ENCODE measurements at regions not wholly inside any gene's neighbourhood (a gene's known extent, or its start where the extent isn't known, plus 50 kb on each side); places are given as distances from the start of the nearest gene placed in this dataset.

GRCh38 chr10:107341281-107341680 is 176.8 kb upstream of the SORCS1 start:
- intact Hi-C loops (cut with DNase I) = no loop called here
- TF ChIP-seq, protein P1, sequence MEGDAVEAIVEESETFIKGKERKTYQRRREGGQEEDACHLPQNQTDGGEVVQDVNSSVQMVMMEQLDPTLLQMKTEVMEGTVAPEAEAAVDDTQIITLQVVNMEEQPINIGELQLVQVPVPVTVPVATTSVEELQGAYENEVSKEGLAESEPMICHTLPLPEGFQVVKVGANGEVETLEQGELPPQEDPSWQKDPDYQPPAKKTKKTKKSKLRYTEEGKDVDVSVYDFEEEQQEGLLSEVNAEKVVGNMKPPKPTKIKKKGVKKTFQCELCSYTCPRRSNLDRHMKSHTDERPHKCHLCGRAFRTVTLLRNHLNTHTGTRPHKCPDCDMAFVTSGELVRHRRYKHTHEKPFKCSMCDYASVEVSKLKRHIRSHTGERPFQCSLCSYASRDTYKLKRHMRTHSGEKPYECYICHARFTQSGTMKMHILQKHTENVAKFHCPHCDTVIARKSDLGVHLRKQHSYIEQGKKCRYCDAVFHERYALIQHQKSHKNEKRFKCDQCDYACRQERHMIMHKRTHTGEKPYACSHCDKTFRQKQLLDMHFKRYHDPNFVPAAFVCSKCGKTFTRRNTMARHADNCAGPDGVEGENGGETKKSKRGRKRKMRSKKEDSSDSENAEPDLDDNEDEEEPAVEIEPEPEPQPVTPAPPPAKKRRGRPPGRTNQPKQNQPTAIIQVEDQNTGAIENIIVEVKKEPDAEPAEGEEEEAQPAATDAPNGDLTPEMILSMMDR (IDR thresholded peaks at IDR 0.05; ENCODE audit: borderline replicate concordance, extremely low read depth, insufficient read depth) = no peak
- H3K27me3 ChIP-seq (ENCODE audit: control insufficient read depth, insufficient read depth, low read length) = no peaks in the 10 kb centered on the region
- H3K9me3 ChIP-seq (ENCODE audit: control insufficient read depth in 2 of 3, insufficient read depth in 1 of 3, low read length in 3 of 3) = no peaks in the 10 kb centered on the region
- no peaks in the 10 kb centered on the region for H3K36me3 ChIP-seq (ENCODE audit: control insufficient read depth in 2 of 3, insufficient read depth in 3 of 3, low read length in 3 of 3)
- H3K27ac ChIP-seq (ENCODE audit: low read depth in 2 of 2, low read length in 2 of 2) = no peak overlapping the region
- H3K4me1 ChIP-seq (ENCODE audit: control insufficient read depth in 2 of 3, insufficient read depth in 2 of 3, low read depth in 1 of 3, low read length in 3 of 3) = no peaks in the 10 kb centered on the region
- no peak overlapping the region for H3K4me3 ChIP-seq (ENCODE audit: low read length in 3 of 3)
- FAIRE-seq = no peak
- H3K9ac ChIP-seq (ENCODE audit: low read length in 3 of 3) = no peak overlapping the region
- no peak for DNase-seq

DNA sequence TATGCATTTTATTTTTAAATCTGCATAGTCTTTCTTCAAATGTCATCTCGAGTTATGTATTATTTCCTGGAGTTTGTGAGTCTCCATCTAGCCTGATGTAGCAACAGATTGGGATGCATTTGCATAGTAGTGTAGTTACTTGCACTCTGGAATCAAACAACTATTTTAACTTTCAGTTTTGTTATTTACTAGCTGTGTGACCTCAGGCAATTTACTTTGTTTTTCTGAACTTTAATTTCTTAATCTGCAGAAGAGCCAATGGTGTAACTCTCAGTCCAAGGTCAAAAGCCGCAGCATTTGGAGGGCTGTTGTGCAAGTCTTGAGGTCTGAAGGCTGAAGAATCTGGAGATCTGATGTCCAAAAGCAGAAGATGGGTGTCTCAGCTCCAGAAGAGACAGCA is 175.8 kb upstream of the SORCS1 start:
- no peaks in the 10 kb centered on the region for H3K27me3 ChIP-seq (ENCODE audit: control insufficient read depth, insufficient read depth, low read length)
- no peak overlapping the region for H3K27ac ChIP-seq (ENCODE audit: low read depth in 2 of 2, low read length in 2 of 2)
- TF ChIP-seq, protein P1 (IDR thresholded peaks at IDR 0.05; ENCODE audit: borderline replicate concordance, extremely low read depth, insufficient read depth) = no peak
- H3K9me3 ChIP-seq (ENCODE audit: control insufficient read depth in 2 of 3, insufficient read depth in 1 of 3, low read length in 3 of 3) = no peaks in the 10 kb centered on the region
- no peak overlapping the region for H3K4me3 ChIP-seq (ENCODE audit: low read length in 3 of 3)
- no peak overlapping the region for H3K9ac ChIP-seq (ENCODE audit: low read length in 3 of 3)
- DNase-seq (peak in 2 of 5 donors; percentile 8 to 42), FAIRE-seq (no peak)
- H3K4me1 ChIP-seq (ENCODE audit: control insufficient read depth in 2 of 3, insufficient read depth in 2 of 3, low read depth in 1 of 3, low read length in 3 of 3) = no peaks in the 10 kb centered on the region
- intact Hi-C loops (cut with DNase I) = no loop called here
- no peaks in the 10 kb centered on the region for H3K36me3 ChIP-seq (ENCODE audit: control insufficient read depth in 2 of 3, insufficient read depth in 3 of 3, low read length in 3 of 3)

- Histone ChIP-seq H3K4me1 (ENCODE audit: control insufficient read depth in 2 of 3, insufficient read depth in 2 of 3, low read depth in 1 of 3, low read length in 3 of 3) (no peaks in the 10 kb centered on the region), H3K27me3 (ENCODE audit: control insufficient read depth, insufficient read depth, low read length) (no peaks in the 10 kb centered on the region), H3K4me3 (ENCODE audit: low read length in 3 of 3) (no peak overlapping the region), H3K27ac (ENCODE audit: low read depth in 2 of 2, low read length in 2 of 2) (no peak overlapping the region), H3K36me3 (ENCODE audit: control insufficient read depth in 2 of 3, insufficient read depth in 3 of 3, low read length in 3 of 3) (no peaks in the 10 kb centered on the region), H3K9ac (ENCODE audit: low read length in 3 of 3) (no peak overlapping the region), H3K9me3 (ENCODE audit: control insufficient read depth in 2 of 3, insufficient read depth in 1 of 3, low read length in 3 of 3) (no peaks in the 10 kb centered on the region)
- FAIRE-seq (no peak), DNase-seq (no peak)
- TF ChIP-seq, protein P1 (IDR thresholded peaks at IDR 0.05; ENCODE audit: borderline replicate concordance, extremely low read depth, insufficient read depth) = no peak
- intact Hi-C loops (cut with DNase I) = no loop called here
These were observed 171.6 kb upstream of the SORCS1 start for GRCh38 chr10:107336061-107336460.

DNA sequence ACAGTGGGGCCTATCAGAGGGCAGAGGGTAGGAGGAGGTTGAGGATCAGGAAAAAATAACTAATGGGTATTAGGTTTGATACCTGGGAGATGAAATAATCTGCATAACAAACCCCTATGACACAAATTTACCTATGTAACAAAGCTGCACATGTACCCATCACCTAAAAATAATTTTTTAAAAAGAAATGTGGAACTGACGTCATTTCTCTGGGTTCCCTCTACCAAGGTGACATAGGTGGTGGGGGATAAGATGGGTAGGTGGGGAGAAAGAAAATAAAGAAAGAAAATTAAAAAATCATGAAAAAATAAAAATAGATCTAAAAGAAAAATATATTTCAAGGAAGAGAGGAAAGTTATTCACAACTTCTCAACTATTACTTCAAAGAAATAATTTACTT is 153.1 kb upstream of the SORCS1 start:
- Histone ChIP-seq H3K4me3 (ENCODE audit: low read length in 3 of 3) (no peak overlapping the region), H3K9me3 (ENCODE audit: control insufficient read depth in 2 of 3, insufficient read depth in 1 of 3, low read length in 3 of 3) (no peaks in the 10 kb centered on the region), H3K9ac (ENCODE audit: low read length in 3 of 3) (no peak overlapping the region), H3K36me3 (ENCODE audit: control insufficient read depth in 2 of 3, insufficient read depth in 3 of 3, low read length in 3 of 3) (no peaks in the 10 kb centered on the region), H3K4me1 (ENCODE audit: control insufficient read depth in 2 of 3, insufficient read depth in 2 of 3, low read depth in 1 of 3, low read length in 3 of 3) (no peaks in the 10 kb centered on the region), H3K27ac (ENCODE audit: low read depth in 2 of 2, low read length in 2 of 2) (no peak overlapping the region), H3K27me3 (ENCODE audit: control insufficient read depth, insufficient read depth, low read length) (no peaks in the 10 kb centered on the region)
- intact Hi-C loops (cut with DNase I) = no loop called here
- FAIRE-seq = no peak
- TF ChIP-seq, protein P1 (IDR thresholded peaks at IDR 0.05; ENCODE audit: borderline replicate concordance, extremely low read depth, insufficient read depth) = no peak
- no peak for DNase-seq

All from kidney (tissue), 13 donors.